Upper lobe of left lung (tissue), 6 donors: ENCODE measurements at regions not wholly inside any gene's neighbourhood (a gene's known extent, or its start where the extent isn't known, plus 50 kb on each side); places are given as distances from the start of the nearest gene placed in this dataset.

Experiments
- ATAC-seq, 2 donors: fragments of 200-7000 bp; cut with Tn5 transposase; one replicate each; pipeline ENCODE4 v1.9.1; 2022; ENCODE audit warnings: mild to moderate bottlenecking in 2 of 2, moderate library complexity in 2 of 2; ENCODE audit not compliant: low FRiP score in 2 of 2
- DNase-seq, 2 donors: peaks; one replicate each; pipeline ENCODE4 v3.0.0-alpha.2; 2019 to 2020
- H3K27ac ChIP-seq, 4 donors: fragments of 200-600 bp; sonication (generic); one replicate each; pipeline ENCODE4 v1.5.1; 2016 to 2019
- H3K27me3 ChIP-seq, 4 donors: fragments of 200-600 bp; sonication (generic); one replicate each; pipeline ENCODE4 v1.5.1; 2017 to 2019
- H3K36me3 ChIP-seq, 4 donors: fragments of 200-600 bp; sonication (generic); one replicate each; pipeline ENCODE4 v1.5.1; 2016 to 2019
- H3K4me1 ChIP-seq, 4 donors: fragments of 200-600 bp; sonication (generic); one replicate each; pipeline ENCODE4 v1.5.1; 2018 to 2019
- H3K4me3 ChIP-seq, 4 donors: fragments of 200-600 bp; sonication (generic); one replicate each; pipeline ENCODE4 v1.5.1; 2017 to 2019; ENCODE audit warnings: mild to moderate bottlenecking in 2 of 4, moderate library complexity in 1 of 4
- H3K9me3 ChIP-seq, 4 donors: fragments of 200-600 bp; sonication (generic); one replicate each; pipeline ENCODE4 v1.5.1; 2018 to 2019
- CTCF ChIP-seq, 6 experiments: fragments of 450-650 bp in 4 of 6; fragments of 200-600 bp in 2 of 6; sonication (generic) in 2 of 6; IDR thresholded peaks; one replicate each; pipeline ENCODE4 v1.5.1; 2016 to 2019; ENCODE audit warnings: antibody characterized with exemption in 6 of 6
- EP300 ChIP-seq, 4 donors: sonication (generic); formaldehyde crosslinking; IDR thresholded peaks; one replicate each; pipeline ENCODE4 v1.5.1; 2017; ENCODE audit warnings: antibody characterized with exemption in 4 of 4, control low read depth in 2 of 4
- POLR2A ChIP-seq, 4 donors: fragments of 450-650 bp; IDR thresholded peaks; one replicate each; pipeline ENCODE4 v1.5.1; 2016 to 2017; ENCODE audit warnings: antibody characterized with exemption in 4 of 4, mild to moderate bottlenecking in 2 of 4
- POLR2AphosphoS5 ChIP-seq, 2 donors: sonication (generic); formaldehyde crosslinking; IDR thresholded peaks; one replicate each; pipeline ENCODE4 v1.5.1; 2017; ENCODE audit warnings: antibody characterized with exemption in 2 of 2
- WGBS, 2 donors: methylation state at CpG; one replicate each; pipeline ENCODE4 v1.1.5; 2017 to 2018; 5-methylcytosine and 5-hydroxymethylcytosine counted together
- donor health status: DM: no; HTN: no; CAD: no; lungs with moderate emphysema.
- donor health status: DM: no; HTN: yes; CAD: no; lungs with severe emphysema.

DNA sequence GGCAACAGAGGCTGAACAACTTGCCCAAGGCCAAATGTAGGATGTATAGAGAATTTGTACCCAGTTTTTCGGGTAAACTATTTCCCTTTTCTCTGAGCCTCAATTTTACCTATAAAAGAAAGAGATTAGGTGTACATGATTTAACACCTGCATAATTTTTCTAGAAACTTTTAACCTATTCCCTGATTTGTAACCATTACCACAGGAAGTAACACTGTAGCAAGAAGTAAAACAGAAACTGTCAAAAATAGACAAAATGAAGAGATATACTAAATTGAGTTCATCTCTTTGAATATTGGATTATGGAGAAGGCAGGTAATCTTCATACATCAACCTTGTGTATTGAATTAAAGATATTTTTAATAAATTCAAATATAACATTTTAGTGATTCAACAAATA, 136.2 kb downstream of the ZC3H11B start:
- H3K36me3 ChIP-seq, result no peaks in the 10 kb centered on the region
- no peaks in the 10 kb centered on the region for H3K9me3 ChIP-seq
- TF ChIP-seq POLR2A (IDR thresholded peaks at IDR 0.05) (no peak), POLR2AphosphoS5 (IDR thresholded peaks at IDR 0.05) (no peak), CTCF (IDR thresholded peaks at IDR 0.05) (no peak), EP300 (IDR thresholded peaks at IDR 0.05) (no peak)
- no peaks in the 10 kb centered on the region for H3K27me3 ChIP-seq
- H3K4me3 ChIP-seq, result no peak overlapping the region
- ATAC-seq (no peak), DNase-seq (no peak)
- no peaks in the 10 kb centered on the region for H3K4me1 ChIP-seq
- H3K27ac ChIP-seq, result no peak overlapping the region
- 86 to 91% methylated on average over 1 of the region's 1 CpG for WGBS, 2 donors

GRCh38 chr1:219476116-219476515, 136.8 kb downstream of the ZC3H11B start:
- Histone ChIP-seq H3K9me3 (no peaks in the 10 kb centered on the region), H3K4me3 (no peak overlapping the region), H3K36me3 (no peaks in the 10 kb centered on the region), H3K27me3 (no peaks in the 10 kb centered on the region), H3K4me1 (no peaks in the 10 kb centered on the region), H3K27ac (no peak overlapping the region)
- 68 to 89% methylated on average over 2 of the region's 2 CpGs for WGBS, 2 donors
- TF ChIP-seq POLR2AphosphoS5 (IDR thresholded peaks at IDR 0.05), result no peak
- no peak for TF ChIP-seq POLR2A (IDR thresholded peaks at IDR 0.05)
- TF ChIP-seq CTCF (IDR thresholded peaks at IDR 0.05), result no peak
- TF ChIP-seq EP300 (IDR thresholded peaks at IDR 0.05), result no peak
- no peak for ATAC-seq
- no peak for DNase-seq

DNA sequence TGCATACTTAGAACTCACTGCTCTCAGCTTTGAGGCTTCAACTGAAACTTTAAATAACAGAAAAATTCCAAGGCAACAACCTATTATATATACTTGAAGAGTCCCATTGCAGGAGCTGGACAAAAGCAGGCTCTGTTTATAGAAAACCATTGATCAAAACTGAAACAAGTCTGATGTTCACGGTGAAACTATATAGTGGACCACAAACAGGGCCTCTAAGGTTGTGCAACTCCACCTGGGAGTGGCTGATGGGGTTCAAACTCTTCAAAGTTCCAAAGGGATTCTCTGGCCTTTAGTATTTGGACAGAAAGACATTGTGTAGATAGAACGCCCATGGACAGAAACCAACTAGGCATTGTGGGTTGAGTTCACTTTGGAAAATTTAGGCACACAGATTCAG, 140.3 kb downstream of the ZC3H11B start:
- Histone ChIP-seq H3K4me1 (no peaks in the 10 kb centered on the region), H3K9me3 (no peaks in the 10 kb centered on the region), H3K36me3 (no peaks in the 10 kb centered on the region), H3K4me3 (no peak overlapping the region), H3K27me3 (no peaks in the 10 kb centered on the region), H3K27ac (no peak overlapping the region)
- DNase-seq, result no peak
- no peak for ATAC-seq
- WGBS, 2 donors, result 91 to 92% methylated on average over 2 of the region's 2 CpGs
- TF ChIP-seq EP300 (IDR thresholded peaks at IDR 0.05) (no peak), CTCF (IDR thresholded peaks at IDR 0.05) (no peak), POLR2A (IDR thresholded peaks at IDR 0.05) (no peak), POLR2AphosphoS5 (IDR thresholded peaks at IDR 0.05) (no peak)

GRCh38 chr1:219467524-219467923, 145.4 kb downstream of the ZC3H11B start:
- no peaks in the 10 kb centered on the region for H3K9me3 ChIP-seq
- no peak for ATAC-seq
- no peaks in the 10 kb centered on the region for H3K4me1 ChIP-seq
- DNase-seq, result no peak
- H3K27ac ChIP-seq, result no peak overlapping the region
- TF ChIP-seq CTCF (IDR thresholded peaks at IDR 0.05), result no peak
- no peak for TF ChIP-seq EP300 (IDR thresholded peaks at IDR 0.05)
- no peak for TF ChIP-seq POLR2A (IDR thresholded peaks at IDR 0.05)
- no peak for TF ChIP-seq POLR2AphosphoS5 (IDR thresholded peaks at IDR 0.05)
- no peaks in the 10 kb centered on the region for H3K27me3 ChIP-seq
- H3K4me3 ChIP-seq, result no peak overlapping the region
- WGBS, 2 donors, result 72 to 83% methylated on average over 2 of the region's 2 CpGs
- H3K36me3 ChIP-seq, result no peaks in the 10 kb centered on the region

DNA sequence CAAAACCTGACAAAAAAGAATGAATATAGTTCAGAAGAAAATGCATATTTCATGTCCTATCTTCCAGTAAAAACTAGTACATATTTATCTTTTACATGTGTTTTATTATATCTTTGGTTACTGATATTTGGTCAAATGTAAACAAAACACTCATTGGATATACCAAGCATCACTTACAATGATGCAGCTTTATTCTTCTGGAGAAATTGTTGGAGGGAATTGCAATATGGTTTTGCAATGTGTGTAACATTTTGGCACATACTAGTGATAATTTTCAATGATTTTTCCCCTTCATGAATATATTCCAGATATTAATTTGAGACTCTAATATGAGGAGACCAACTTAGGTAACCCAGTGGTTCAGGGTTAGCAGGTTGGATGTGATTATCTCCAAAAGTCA, 146.1 kb downstream of the ZC3H11B start:
- ATAC-seq (no peak), DNase-seq (no peak)
- Histone ChIP-seq H3K27me3 (no peaks in the 10 kb centered on the region), H3K4me1 (no peaks in the 10 kb centered on the region), H3K36me3 (no peaks in the 10 kb centered on the region), H3K9me3 (no peaks in the 10 kb centered on the region), H3K4me3 (no peak overlapping the region), H3K27ac (no peak overlapping the region)
- no peak for TF ChIP-seq CTCF (IDR thresholded peaks at IDR 0.05)
- no peak for TF ChIP-seq POLR2A (IDR thresholded peaks at IDR 0.05)
- TF ChIP-seq POLR2AphosphoS5 (IDR thresholded peaks at IDR 0.05), result no peak
- TF ChIP-seq EP300 (IDR thresholded peaks at IDR 0.05), result no peak
